Adrenal gland (tissue), 5 donors: ENCODE measurements at regions not wholly inside any gene's neighbourhood (a gene's known extent, or its start where the extent isn't known, plus 50 kb on each side); places are given as distances from the start of the nearest gene placed in this dataset.

Experiments
- CTCF ChIP-seq, 6 experiments: fragments of 450-650 bp in 4 of 6; fragments of 200-600 bp in 2 of 6; sonication (generic) in 1 of 6; IDR thresholded peaks; 1 replicate in 5 of 6; 2 replicates in 1 of 6; pipeline versions ENCODE4 v1.5.1 to v1.8.0; 2016 to 2021; ENCODE audit warnings: antibody characterized with exemption in 6 of 6, mild to moderate bottlenecking in 2 of 6, moderate library complexity in 1 of 6
- POLR2A ChIP-seq, 2 donors: fragments of 450-650 bp; IDR thresholded peaks; one replicate each; pipeline ENCODE4 v1.6.1; 2017; ENCODE audit warnings: antibody characterized with exemption in 2 of 2, mild to moderate bottlenecking in 2 of 2, moderate library complexity in 1 of 2
- donor health status: DM: no; HTN: no; CAD: no.

GRCh38 chr9:33676746-33677505 is 118.4 kb upstream of the PRSS3 start:
- TF ChIP-seq CTCF (IDR thresholded peaks at IDR 0.05): no peak
- no peak for TF ChIP-seq POLR2A (IDR thresholded peaks at IDR 0.05)
